ENCODE measurements at regions not wholly inside any gene's neighbourhood (a gene's known extent, or its start where the extent isn't known, plus 50 kb on each side); places are given as distances from the start of the nearest gene placed in this dataset.

DNA sequence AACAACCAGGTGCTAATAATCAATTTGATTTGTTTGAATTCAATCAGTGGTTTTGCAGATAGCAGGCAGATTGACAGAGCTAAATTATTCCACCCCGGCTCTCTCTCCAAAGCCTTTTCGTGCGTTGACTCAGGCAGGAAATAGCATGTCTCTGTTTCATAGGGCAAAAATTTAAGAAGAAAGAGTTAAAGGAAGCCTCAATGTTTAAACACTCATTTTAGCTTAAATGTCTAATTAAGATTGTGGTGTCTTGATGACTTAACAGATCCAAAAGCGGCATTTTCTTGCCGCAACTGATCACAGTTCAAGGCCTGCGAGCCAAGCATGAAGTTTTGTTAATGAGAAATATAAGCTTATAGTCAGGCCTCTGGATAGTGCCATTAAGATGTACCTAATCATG lies 1051.1 kb upstream of the AUTS2 start:
- no peak overlapping the region for H3K27ac ChIP-seq (ENCODE audit: low read depth, low read length)
- CTCF ChIA-PET (ENCODE audit: partially characterized antibody), result no interaction called here
- no peaks in the 10 kb centered on the region for H3K36me3 Mint-ChIP-seq
- no peaks in the 10 kb centered on the region for H3K27me3 Mint-ChIP-seq
- no peak overlapping the region for H3K4me3 ChIP-seq (ENCODE audit: low read length in 2 of 2)
- H3K9me3 Mint-ChIP-seq, result peaks cover 0 to 13% (median 9%) of the 10 kb centered on the region in 8 donors
- no peaks in the 10 kb centered on the region for H3K36me3 ChIP-seq (ENCODE audit: insufficient read depth, low read length)
- POLR2A ChIA-PET (ENCODE audit: partially characterized antibody), result no interaction called here
- no peaks in the 10 kb centered on the region for H3K4me1 Mint-ChIP-seq
- intact Hi-C loops (cut with micrococcal nuclease), result no loop called here
- H3K4me1 ChIP-seq (ENCODE audit: insufficient read depth, low read length), result no peaks in the 10 kb centered on the region
- H3K4me3 Mint-ChIP-seq, result no peak overlapping the region
- H3K27ac Mint-ChIP-seq, result no peak overlapping the region
- no peaks in the 10 kb centered on the region for H3K9me3 ChIP-seq (ENCODE audit: control insufficient read depth in 1 of 2, low read length in 2 of 2)
- no peaks in the 10 kb centered on the region for H3K27me3 ChIP-seq (ENCODE audit: insufficient read depth, low read length)
- no peak for DNase-seq

DNA sequence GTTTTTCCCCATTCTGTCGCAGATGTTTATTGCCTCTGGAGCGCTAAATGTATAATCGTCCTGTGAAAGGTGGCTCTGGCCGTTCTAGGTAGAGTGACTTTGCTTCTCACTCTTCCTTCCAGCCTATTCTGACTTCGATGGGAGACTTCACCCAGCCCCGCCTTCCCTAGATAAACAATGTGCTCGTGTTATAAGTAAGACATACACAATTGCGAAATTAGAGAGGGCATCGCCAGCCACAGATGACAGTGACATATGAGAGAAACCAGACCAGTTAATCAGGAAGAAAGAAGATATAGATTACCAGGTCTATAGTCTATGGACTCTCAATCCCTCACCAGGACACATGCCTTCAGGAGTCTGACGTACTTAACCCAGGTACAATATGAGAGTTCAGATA lies 1050.5 kb upstream of the AUTS2 start:
- Histone ChIP-seq H3K4me1 (ENCODE audit: insufficient read depth, low read length) (no peaks in the 10 kb centered on the region), H3K9me3 (ENCODE audit: control insufficient read depth in 1 of 2, low read length in 2 of 2) (no peaks in the 10 kb centered on the region), H3K27me3 (ENCODE audit: insufficient read depth, low read length) (no peaks in the 10 kb centered on the region), H3K27ac (ENCODE audit: low read depth, low read length) (no peak overlapping the region), H3K4me3 (ENCODE audit: low read length in 2 of 2) (no peak overlapping the region), H3K36me3 (ENCODE audit: insufficient read depth, low read length) (no peaks in the 10 kb centered on the region)
- H3K9me3 Mint-ChIP-seq, result peaks cover 0 to 13% (median 9%) of the 10 kb centered on the region in 8 donors
- H3K27me3 Mint-ChIP-seq, result no peaks in the 10 kb centered on the region
- H3K4me3 Mint-ChIP-seq, result no peak overlapping the region
- no peak for DNase-seq
- ChIA-PET POLR2A (ENCODE audit: partially characterized antibody) (no interaction called here), CTCF (ENCODE audit: partially characterized antibody) (no interaction called here)
- intact Hi-C loops (cut with micrococcal nuclease), result no loop called here
- H3K4me1 Mint-ChIP-seq, result no peaks in the 10 kb centered on the region
- no peak overlapping the region for H3K27ac Mint-ChIP-seq
- no peaks in the 10 kb centered on the region for H3K36me3 Mint-ChIP-seq

DNA sequence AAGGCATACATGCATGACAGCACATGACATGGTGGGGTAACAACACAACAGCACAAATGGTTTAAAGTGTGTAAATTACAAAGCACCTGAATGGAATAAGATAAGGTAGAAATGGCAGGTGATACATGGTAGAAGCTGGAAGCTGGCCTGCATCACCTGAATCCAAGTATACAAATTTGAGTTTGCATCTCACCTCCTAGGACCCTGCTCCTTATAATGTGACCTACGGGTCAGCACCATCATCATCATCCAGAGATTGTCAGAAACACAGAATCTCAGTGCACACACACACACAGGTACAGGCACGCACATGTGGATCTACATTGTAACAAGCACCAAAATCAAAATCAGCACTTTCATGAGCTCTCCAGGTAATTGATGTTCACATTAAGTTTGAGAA lies 1048.2 kb upstream of the AUTS2 start:
- Histone ChIP-seq H3K27ac (ENCODE audit: low read depth, low read length) (no peak overlapping the region), H3K9me3 (ENCODE audit: control insufficient read depth in 1 of 2, low read length in 2 of 2) (no peaks in the 10 kb centered on the region), H3K27me3 (ENCODE audit: insufficient read depth, low read length) (no peaks in the 10 kb centered on the region), H3K4me3 (ENCODE audit: low read length in 2 of 2) (no peak overlapping the region), H3K4me1 (ENCODE audit: insufficient read depth, low read length) (no peaks in the 10 kb centered on the region), H3K36me3 (ENCODE audit: insufficient read depth, low read length) (no peaks in the 10 kb centered on the region)
- ChIA-PET CTCF (ENCODE audit: partially characterized antibody) (interaction anchor here (1.8 kb wide), 1 partner anchor 12 kb away, joined by 3 read pairs; no protein-coding TSS in a partner anchor), POLR2A (ENCODE audit: partially characterized antibody) (no interaction called here)
- Mint-ChIP-seq H3K4me3 (no peak overlapping the region), H3K4me1 (no peaks in the 10 kb centered on the region), H3K27me3 (no peaks in the 10 kb centered on the region), H3K9me3 (peaks cover 0 to 18% (median 9%) of the 10 kb centered on the region in 8 donors), H3K27ac (peak overlapping the region in 1 of 7 donors; percentile 19), H3K36me3 (no peaks in the 10 kb centered on the region)
- intact Hi-C loops (cut with micrococcal nuclease), result no loop called here
- DNase-seq, result no peak

- Histone ChIP-seq H3K9me3 (ENCODE audit: control insufficient read depth in 1 of 2, low read length in 2 of 2) (no peaks in the 10 kb centered on the region), H3K27me3 (ENCODE audit: insufficient read depth, low read length) (no peaks in the 10 kb centered on the region), H3K4me3 (ENCODE audit: low read length in 2 of 2) (no peak overlapping the region), H3K4me1 (ENCODE audit: insufficient read depth, low read length) (no peaks in the 10 kb centered on the region), H3K27ac (ENCODE audit: low read depth, low read length) (no peak overlapping the region), H3K36me3 (ENCODE audit: insufficient read depth, low read length) (no peaks in the 10 kb centered on the region)
- H3K9me3 Mint-ChIP-seq, result peaks cover 0 to 18% (median 9%) of the 10 kb centered on the region in 8 donors
- no peak overlapping the region for H3K27ac Mint-ChIP-seq
- H3K36me3 Mint-ChIP-seq, result no peaks in the 10 kb centered on the region
- no peak for DNase-seq
- ChIA-PET CTCF (ENCODE audit: partially characterized antibody) (interaction anchor here (1.8 kb wide), 1 partner anchor 11 kb away, joined by 3 read pairs; no protein-coding TSS in a partner anchor), POLR2A (ENCODE audit: partially characterized antibody) (no interaction called here)
- H3K27me3 Mint-ChIP-seq, result no peaks in the 10 kb centered on the region
- intact Hi-C loops (cut with micrococcal nuclease), result no loop called here
- no peak overlapping the region for H3K4me3 Mint-ChIP-seq
- H3K4me1 Mint-ChIP-seq, result no peaks in the 10 kb centered on the region
These were observed 1047.6 kb upstream of the AUTS2 start for GRCh38 chr7:68550635-68551034.

DNA sequence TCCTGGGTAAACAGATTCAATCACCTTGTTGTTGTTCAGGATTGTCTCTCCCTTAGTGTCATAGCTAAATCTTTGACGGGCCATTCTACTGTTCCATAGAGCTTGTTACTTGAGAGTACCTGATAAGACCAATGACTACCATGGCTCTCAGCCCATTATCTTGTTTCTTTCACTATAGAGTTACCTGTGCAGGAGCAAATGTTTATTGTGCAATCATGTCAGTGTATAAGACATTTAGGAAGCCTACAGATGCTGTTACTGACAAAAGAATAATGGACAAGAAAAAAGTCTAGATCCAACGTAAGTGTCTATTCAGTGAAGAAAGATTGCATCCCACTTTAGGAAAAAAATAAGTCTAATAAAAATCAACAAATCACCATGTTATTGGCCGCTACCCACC lies 1041.7 kb upstream of the AUTS2 start:
- POLR2A ChIA-PET (ENCODE audit: partially characterized antibody), result no interaction called here

GRCh38 chr7:68559518-68559917 lies 1038.8 kb upstream of the AUTS2 start:
- Mint-ChIP-seq H3K4me1 (no peaks in the 10 kb centered on the region), H3K4me3 (no peak overlapping the region), H3K27me3 (no peaks in the 10 kb centered on the region), H3K27ac (no peak overlapping the region), H3K9me3 (peaks cover 0 to 15% (median 6%) of the 10 kb centered on the region in 8 donors), H3K36me3 (no peaks in the 10 kb centered on the region)
- Histone ChIP-seq H3K27me3 (ENCODE audit: insufficient read depth, low read length) (no peaks in the 10 kb centered on the region), H3K4me3 (ENCODE audit: low read length in 2 of 2) (no peak overlapping the region), H3K36me3 (ENCODE audit: insufficient read depth, low read length) (no peaks in the 10 kb centered on the region), H3K27ac (ENCODE audit: low read depth, low read length) (no peak overlapping the region), H3K4me1 (ENCODE audit: insufficient read depth, low read length) (no peaks in the 10 kb centered on the region), H3K9me3 (ENCODE audit: control insufficient read depth in 1 of 2, low read length in 2 of 2) (no peaks in the 10 kb centered on the region)
- POLR2A ChIA-PET (ENCODE audit: partially characterized antibody), result no interaction called here
- CTCF ChIA-PET (ENCODE audit: partially characterized antibody), result no interaction called here
- no peak for DNase-seq
- intact Hi-C loops (cut with micrococcal nuclease), result no loop called here

More for the DNA sequence above, 1041.7 kb upstream of the AUTS2 start:
- intact Hi-C loops (cut with micrococcal nuclease), result no loop called here
- no peaks in the 10 kb centered on the region for H3K27me3 ChIP-seq (ENCODE audit: insufficient read depth, low read length)
- H3K36me3 Mint-ChIP-seq, result no peaks in the 10 kb centered on the region
- H3K27me3 Mint-ChIP-seq, result no peaks in the 10 kb centered on the region
- H3K27ac ChIP-seq (ENCODE audit: low read depth, low read length), result no peak overlapping the region
- H3K4me1 Mint-ChIP-seq, result no peaks in the 10 kb centered on the region
- no peaks in the 10 kb centered on the region for H3K36me3 ChIP-seq (ENCODE audit: insufficient read depth, low read length)
- no peak overlapping the region for H3K4me3 Mint-ChIP-seq
- no peaks in the 10 kb centered on the region for H3K4me1 ChIP-seq (ENCODE audit: insufficient read depth, low read length)
- H3K9me3 Mint-ChIP-seq, result peaks cover 0 to 15% (median 4%) of the 10 kb centered on the region in 8 donors
- H3K4me3 ChIP-seq (ENCODE audit: low read length in 2 of 2), result no peak overlapping the region
- H3K9me3 ChIP-seq (ENCODE audit: control insufficient read depth in 1 of 2, low read length in 2 of 2), result no peaks in the 10 kb centered on the region
- CTCF ChIA-PET (ENCODE audit: partially characterized antibody), result no interaction called here
- DNase-seq, result no peak
- no peak overlapping the region for H3K27ac Mint-ChIP-seq

GRCh38 chr7:68562323-68562899 lies 1035.9 kb upstream of the AUTS2 start:
- POLR2A ChIA-PET (ENCODE audit: partially characterized antibody), result no interaction called here
- H3K4me1 ChIP-seq (ENCODE audit: insufficient read depth, low read length), result no peaks in the 10 kb centered on the region
- intact Hi-C loops (cut with micrococcal nuclease), result no loop called here
- H3K9me3 ChIP-seq (ENCODE audit: control insufficient read depth in 1 of 2, low read length in 2 of 2), result no peaks in the 10 kb centered on the region
- Mint-ChIP-seq H3K4me1 (no peaks in the 10 kb centered on the region), H3K9me3 (peaks cover 0 to 15% (median 8%) of the 10 kb centered on the region in 8 donors), H3K27ac (no peak overlapping the region), H3K27me3 (no peaks in the 10 kb centered on the region), H3K4me3 (no peak overlapping the region), H3K36me3 (no peaks in the 10 kb centered on the region)
- no peaks in the 10 kb centered on the region for H3K27me3 ChIP-seq (ENCODE audit: insufficient read depth, low read length)
- DNase-seq, result no peak
- H3K36me3 ChIP-seq (ENCODE audit: insufficient read depth, low read length), result no peaks in the 10 kb centered on the region
- H3K27ac ChIP-seq (ENCODE audit: low read depth, low read length), result no peak overlapping the region
- CTCF ChIA-PET (ENCODE audit: partially characterized antibody), result interaction anchor here (1.4 kb wide), 1 partner anchor 11 kb away, joined by 3 read pairs; no protein-coding TSS in a partner anchor
- H3K4me3 ChIP-seq (ENCODE audit: low read length in 2 of 2), result no peak overlapping the region
